Kasumi-1 (cell line): ENCODE measurements at regions not wholly inside any gene's neighbourhood (a gene's known extent, or its start where the extent isn't known, plus 50 kb on each side); places are given as distances from the start of the nearest gene placed in this dataset.
"Not testable (repeated sequence)": the region's sequence is repeated elsewhere in the genome, so short reads cannot be mapped to it uniquely, and the experiment has no call there.

ENCODE experiments used
- DNase-seq, 2 experiments: peaks; one replicate each; lab custom pipeline; 2025; lab: John Stamatoyannopoulos, UW

GRCh38 chr4:106869551-106869950 is 166.6 kb downstream of the DKK2 start:
- DNase-seq: no peak

- no peak for DNase-seq
Observed at GRCh38 chr4:106868381-106869035, 167.6 kb downstream of the DKK2 start.

- DNase-seq: no peak
Observed at GRCh38 chr4:106864231-106864630, 171.9 kb downstream of the DKK2 start.

GRCh38 chr4:106854569-106855351 is 181.4 kb downstream of the DKK2 start:
- no peak for DNase-seq

GRCh38 chr4:106852426-106852825 is 183.7 kb downstream of the DKK2 start:
- no peak for DNase-seq

GRCh38 chr4:106851726-106852125 is 184.4 kb downstream of the DKK2 start:
- no peak for DNase-seq

GRCh38 chr4:106850691-106851090 is 185.4 kb downstream of the DKK2 start:
- DNase-seq: no peak

- DNase-seq: no peak
Observed at GRCh38 chr4:106835919-106836318, 200.2 kb downstream of the DKK2 start.

- DNase-seq: no peak
Observed at GRCh38 chr4:106830879-106831278, 205.2 kb downstream of the DKK2 start.

GRCh38 chr4:106818764-106819163 is 217.3 kb downstream of the DKK2 start:
- DNase-seq: peak in 1 of 2 experiments; percentile 18

GRCh38 chr4:106816496-106816895 is 219.6 kb downstream of the DKK2 start:
- no peak for DNase-seq

GRCh38 chr4:106810122-106810521 is 226.0 kb downstream of the DKK2 start:
- DNase-seq: no peak

GRCh38 chr4:106809076-106809475 is 227.0 kb downstream of the DKK2 start:
- DNase-seq: peak; percentile 81 to 90

GRCh38 chr4:106806158-106806797 is 229.8 kb downstream of the DKK2 start:
- no peak for DNase-seq

- no peak for DNase-seq
Observed at GRCh38 chr4:106803083-106803482, 233.0 kb downstream of the DKK2 start.

GRCh38 chr4:106801386-106801785 is 234.7 kb downstream of the DKK2 start:
- no peak for DNase-seq

GRCh38 chr4:106796876-106797275 is 239.2 kb downstream of the DKK2 start:
- no peak for DNase-seq

GRCh38 chr4:106795326-106795725 is 240.8 kb downstream of the DKK2 start:
- no peak for DNase-seq

GRCh38 chr4:106793933-106794332 is 242.2 kb downstream of the DKK2 start:
- DNase-seq: no peak

- DNase-seq: peak; percentile 67 to 77
Observed at GRCh38 chr4:106775636-106776035, 260.5 kb downstream of the DKK2 start.

GRCh38 chr4:106774055-106774454 is 262.1 kb downstream of the DKK2 start:
- DNase-seq: not testable (repeated sequence)

- no peak for DNase-seq
Observed at GRCh38 chr4:106773076-106773905, 262.8 kb downstream of the DKK2 start.
